ENCODE measurements at regions not wholly inside any gene's neighbourhood (a gene's known extent, or its start where the extent isn't known, plus 50 kb on each side); places are given as distances from the start of the nearest gene placed in this dataset.
A peak's percentile ranks its signal among the peaks of the same experiment; 100 is the strongest.

GRCh38 chr2:64803776-64804175 is 150.1 kb upstream of the SERTAD2 start:
- H3K4me3 ChIP-seq (ENCODE audit: low read length) = no peak overlapping the region
- no peak for DNase-seq (ENCODE audit: low read depth)
- TF ChIP-seq CTCF (IDR thresholded peaks at IDR 0.05; ENCODE audit: insufficient read depth, low read depth, low read length, missing control alignments) = no peak

GRCh38 chr2:64804651-64805050 is 150.9 kb upstream of the SERTAD2 start:
- no peak for DNase-seq (ENCODE audit: low read depth)
- no peak for TF ChIP-seq CTCF (IDR thresholded peaks at IDR 0.05; ENCODE audit: insufficient read depth, low read depth, low read length, missing control alignments)
- H3K4me3 ChIP-seq (ENCODE audit: low read length) = no peak overlapping the region

- peak; percentile 40 for TF ChIP-seq CTCF (IDR thresholded peaks at IDR 0.05; ENCODE audit: insufficient read depth, low read depth, low read length, missing control alignments)
- DNase-seq (ENCODE audit: low read depth) = peak; percentile 99
- no peak overlapping the region for H3K4me3 ChIP-seq (ENCODE audit: low read length)
Measured at GRCh38 chr2:64807417-64807816, 153.7 kb upstream of the SERTAD2 start.

- no peak for TF ChIP-seq CTCF (IDR thresholded peaks at IDR 0.05; ENCODE audit: insufficient read depth, low read depth, low read length, missing control alignments)
- H3K4me3 ChIP-seq (ENCODE audit: low read length) = no peak overlapping the region
- DNase-seq (ENCODE audit: low read depth) = no peak
Measured at GRCh38 chr2:64808092-64808491, 154.4 kb upstream of the SERTAD2 start.

- no peak overlapping the region for H3K4me3 ChIP-seq (ENCODE audit: low read length)
- TF ChIP-seq CTCF (IDR thresholded peaks at IDR 0.05; ENCODE audit: insufficient read depth, low read depth, low read length, missing control alignments) = no peak
- DNase-seq (ENCODE audit: low read depth) = no peak
Measured at GRCh38 chr2:64808754-64809153, 155.0 kb upstream of the SERTAD2 start.

- DNase-seq (ENCODE audit: low read depth) = no peak
- H3K4me3 ChIP-seq (ENCODE audit: low read length) = no peak overlapping the region
- TF ChIP-seq CTCF (IDR thresholded peaks at IDR 0.05; ENCODE audit: insufficient read depth, low read depth, low read length, missing control alignments) = no peak
Measured at GRCh38 chr2:64809216-64809615, 155.5 kb upstream of the SERTAD2 start.

- H3K4me3 ChIP-seq (ENCODE audit: low read length) = no peak overlapping the region
- no peak for TF ChIP-seq CTCF (IDR thresholded peaks at IDR 0.05; ENCODE audit: insufficient read depth, low read depth, low read length, missing control alignments)
- DNase-seq (ENCODE audit: low read depth) = peak; percentile 16
Measured at GRCh38 chr2:64812285-64812684, 158.6 kb upstream of the SERTAD2 start.
